Liver (tissue), 8 donors: ENCODE measurements at regions not wholly inside any gene's neighbourhood (a gene's known extent, or its start where the extent isn't known, plus 50 kb on each side); places are given as distances from the start of the nearest gene placed in this dataset.

Experiments
- DNase-seq: peaks from one replicate; pipeline ENCODE4 v3.0.0-alpha.2; 2017; ENCODE audit warnings: low spot score
- H3K27ac ChIP-seq, 2 donors: one replicate each; pipeline ENCODE4 v1.7.0; 2013; ENCODE audit warnings: inconsistent platforms in 2 of 2, low read length in 2 of 2, control low read depth in 1 of 2, low read depth in 1 of 2, mild to moderate bottlenecking in 1 of 2
- H3K27me3 ChIP-seq, 4 donors: one replicate each; pipeline versions ENCODE4 v1.6.1 to v1.7.0; 2013; ENCODE audit warnings: low read length in 3 of 4, inconsistent platforms in 1 of 4, mild to moderate bottlenecking in 1 of 4, moderate library complexity in 1 of 4; ENCODE audit not compliant: control insufficient read depth in 4 of 4, insufficient read depth in 4 of 4
- H3K36me3 ChIP-seq, 4 donors: one replicate each; pipeline versions ENCODE4 v1.6.1 to v1.7.0; 2013; ENCODE audit warnings: low read length in 3 of 4, mild to moderate bottlenecking in 3 of 4, low read depth in 1 of 4, moderate library complexity in 1 of 4; ENCODE audit not compliant: control insufficient read depth in 4 of 4, insufficient read depth in 3 of 4
- H3K4me1 ChIP-seq, 4 donors: one replicate each; pipeline versions ENCODE4 v1.6.1 to v1.7.0; 2013; ENCODE audit warnings: low read length in 3 of 4, mild to moderate bottlenecking in 3 of 4, moderate library complexity in 1 of 4; ENCODE audit not compliant: control insufficient read depth in 4 of 4, insufficient read depth in 4 of 4
- H3K4me3 ChIP-seq, 3 donors: one replicate each; pipeline versions ENCODE4 v1.6.1 to v1.7.0; 2013; ENCODE audit warnings: low read length in 3 of 3, control low read depth in 1 of 3, low read depth in 1 of 3, mild to moderate bottlenecking in 1 of 3
- H3K9ac ChIP-seq, 2 donors: one replicate each; pipeline ENCODE4 v1.7.0; 2013; ENCODE audit warnings: low read length in 2 of 2, mild to moderate bottlenecking in 2 of 2, moderate library complexity in 2 of 2, control low read depth in 1 of 2, low read depth in 1 of 2
- H3K9me3 ChIP-seq, 4 donors: one replicate each; pipeline versions ENCODE4 v1.6.1 to v1.7.0; 2013; ENCODE audit warnings: low read length in 3 of 4; ENCODE audit not compliant: control insufficient read depth in 4 of 4
- ATF3 ChIP-seq: IDR thresholded peaks from 2 replicates; pipeline ENCODE4 v1.6.1; 2016; ENCODE audit warnings: antibody characterized with exemption
- CTCF ChIP-seq: fragments of 150-350 bp; IDR thresholded peaks from 2 replicates; pipeline ENCODE4 v1.5.1; 2017; ENCODE audit warnings: improper control_type of control experiment, low read depth, low read length; ENCODE audit not compliant: missing input control
- EGR1 ChIP-seq, 2 donors: IDR thresholded peaks; 2 replicates each; pipeline ENCODE4 v1.6.1; 2016 to 2018; ENCODE audit warnings: antibody characterized with exemption in 2 of 2, low read depth in 2 of 2
- FOXA1 ChIP-seq: IDR thresholded peaks from 2 replicates; pipeline ENCODE4 v1.6.1; 2016; ENCODE audit warnings: antibody characterized with exemption
- FOXA2 ChIP-seq: IDR thresholded peaks from 2 replicates; pipeline ENCODE4 v1.6.1; 2016; ENCODE audit warnings: antibody characterized with exemption
- GABPA ChIP-seq, 2 donors: IDR thresholded peaks in 1 of 2; conservative IDR thresholded peaks in 1 of 2; 2 replicates each; pipeline ENCODE4 v1.6.1; 2016; ENCODE audit warnings: antibody characterized with exemption in 2 of 2, mild to moderate bottlenecking in 1 of 2, moderate library complexity in 1 of 2
- HNF4A ChIP-seq, 2 donors: conservative IDR thresholded peaks; 2 replicates each; pipeline ENCODE4 v1.6.1; 2016; ENCODE audit warnings: antibody characterized with exemption in 2 of 2, mild to moderate bottlenecking in 2 of 2
- HNF4G ChIP-seq: IDR thresholded peaks from 2 replicates; pipeline ENCODE4 v1.6.1; 2016; ENCODE audit warnings: antibody characterized with exemption
- JUND ChIP-seq, 2 donors: IDR thresholded peaks; 2 replicates each; pipeline ENCODE4 v1.6.1; 2016; ENCODE audit warnings: antibody characterized with exemption in 2 of 2
- MAX ChIP-seq: IDR thresholded peaks from 2 replicates; pipeline ENCODE4 v1.6.1; 2016; ENCODE audit warnings: antibody characterized with exemption
- NR2F2 ChIP-seq: IDR thresholded peaks from 2 replicates; pipeline ENCODE4 v1.6.1; 2016; ENCODE audit warnings: antibody characterized with exemption
- RAD21 ChIP-seq, 2 donors: IDR thresholded peaks; 2 replicates each; pipeline ENCODE4 v1.6.1; 2016; ENCODE audit warnings: antibody characterized with exemption in 2 of 2, mild to moderate bottlenecking in 2 of 2
- REST ChIP-seq: IDR thresholded peaks from 2 replicates; pipeline ENCODE4 v1.6.1; 2016; ENCODE audit warnings: antibody characterized with exemption, mild to moderate bottlenecking
- RXRA ChIP-seq, 2 donors: IDR thresholded peaks; 2 replicates each; pipeline ENCODE4 v1.6.1; 2017 to 2018; ENCODE audit warnings: antibody characterized with exemption in 2 of 2, mild to moderate bottlenecking in 1 of 2
- SP1 ChIP-seq: IDR thresholded peaks from 2 replicates; pipeline ENCODE4 v1.6.1; 2018; ENCODE audit warnings: antibody characterized with exemption, mild to moderate bottlenecking
- TAF1 ChIP-seq: conservative IDR thresholded peaks from 2 replicates; pipeline ENCODE4 v1.6.1; 2016; ENCODE audit warnings: antibody characterized with exemption, mild to moderate bottlenecking
- YY1 ChIP-seq: IDR thresholded peaks from 2 replicates; pipeline ENCODE4 v1.6.1; 2016; ENCODE audit warnings: antibody characterized with exemption, mild to moderate bottlenecking
- ZBTB33 ChIP-seq: IDR thresholded peaks from 2 replicates; pipeline ENCODE4 v1.6.1; 2016; ENCODE audit warnings: antibody characterized with exemption
- WGBS: extraction: QIAGEN DNeasy Blood & Tissue Kit; methylation state at CpG from one replicate; pipeline ENCODE4 v1.1.7; 2013; 5-methylcytosine and 5-hydroxymethylcytosine counted together
- donor health status: healthy.
- donor health status: healthy.
- donor health status: healthy.
- donor health status: healthy.
- donor health status: healthy.

- Histone ChIP-seq H3K9me3 (peaks cover 0 to 3% (median 2%) of the 10 kb centered on the region in 4 donors), H3K27ac (no peak overlapping the region), H3K9ac (no peak overlapping the region), H3K4me1 (peaks cover 2 to 11% (median 5%) of the 10 kb centered on the region in 4 donors), H3K36me3 (no peaks in the 10 kb centered on the region), H3K4me3 (no peak overlapping the region), H3K27me3 (no peaks in the 10 kb centered on the region)
- no peak for TF ChIP-seq HNF4G
- no peak for TF ChIP-seq MAX
- no peak for TF ChIP-seq RAD21 (IDR thresholded peaks at IDR 0.05)
- no peak for TF ChIP-seq GABPA (IDR thresholded peaks at IDR 0.05 in 1 of 2, conservative IDR thresholded peaks at IDR 0.05 in 1 of 2)
- TF ChIP-seq ZBTB33 = no peak
- TF ChIP-seq SP1 = no peak
- TF ChIP-seq CTCF = no peak
- no peak for TF ChIP-seq EGR1 (IDR thresholded peaks at IDR 0.05; ENCODE audit: low read depth in 2 of 2)
- TF ChIP-seq FOXA2 = no peak
- TF ChIP-seq YY1 = no peak
- TF ChIP-seq NR2F2 = no peak
- TF ChIP-seq TAF1 = no peak
- no peak for TF ChIP-seq JUND (IDR thresholded peaks at IDR 0.05)
- TF ChIP-seq REST = no peak
- no peak for TF ChIP-seq ATF3
- TF ChIP-seq RXRA (IDR thresholded peaks at IDR 0.05) = no peak
- no peak for TF ChIP-seq HNF4A (conservative IDR thresholded peaks at IDR 0.05)
- no peak for TF ChIP-seq FOXA1
- no peak for DNase-seq
- 47% methylated on average over 3 of the region's 3 CpGs for WGBS
Measured at GRCh38 chr5:92886751-92887150, 694.3 kb downstream of the NR2F1-AS1 start.
